GM19035 (cell line): ENCODE measurements at regions not wholly inside any gene's neighbourhood (a gene's known extent, or its start where the extent isn't known, plus 50 kb on each side); places are given as distances from the start of the nearest gene placed in this dataset.

Source experiments
- ATAC-seq: cut with Tn5 transposase; IDR thresholded peaks from one replicate; pipeline ENCODE4 v1.9.1; 2021; ENCODE audit not compliant: unreplicated experiment

DNA sequence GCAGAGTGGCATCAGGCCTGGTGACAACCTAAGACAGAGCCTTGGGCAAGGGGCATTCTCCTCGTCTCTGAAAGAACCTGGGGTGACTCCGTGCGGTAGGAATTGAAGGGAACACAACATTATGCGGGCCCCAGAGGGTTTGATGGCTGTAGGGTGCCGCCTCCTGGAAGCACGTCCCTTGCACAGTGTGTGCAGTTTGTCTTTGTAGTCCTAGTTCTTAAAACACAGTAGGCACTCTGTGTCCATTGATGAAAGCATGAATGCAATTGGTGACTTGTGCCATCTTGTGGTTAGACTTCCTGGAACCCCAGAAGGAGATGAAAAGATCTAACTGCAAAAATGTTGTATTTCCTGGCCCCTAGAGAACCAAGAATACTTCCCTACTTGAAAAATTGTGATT, 279.8 kb downstream of the UTP18 start:
- ATAC-seq: no peak

DNA sequence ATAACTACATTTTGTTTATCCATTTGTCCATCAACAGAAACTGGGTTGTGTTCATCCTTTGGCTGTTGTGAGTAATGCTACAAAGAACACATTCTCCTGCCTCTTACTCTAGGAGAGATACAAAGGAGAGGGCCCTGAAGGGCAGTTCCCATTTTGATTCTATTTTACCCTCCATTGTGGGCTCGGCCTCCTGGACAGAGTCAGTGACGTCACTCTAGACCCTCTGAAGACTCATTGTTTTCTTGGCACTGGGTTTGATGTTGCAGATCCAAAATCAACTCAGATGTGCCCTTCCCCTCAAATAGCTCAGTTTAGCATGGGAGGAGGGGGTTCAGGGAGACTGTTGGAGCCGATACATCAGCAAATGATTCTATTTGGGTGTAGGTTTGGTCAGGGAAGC, 280.9 kb downstream of the UTP18 start:
- no peak for ATAC-seq

DNA sequence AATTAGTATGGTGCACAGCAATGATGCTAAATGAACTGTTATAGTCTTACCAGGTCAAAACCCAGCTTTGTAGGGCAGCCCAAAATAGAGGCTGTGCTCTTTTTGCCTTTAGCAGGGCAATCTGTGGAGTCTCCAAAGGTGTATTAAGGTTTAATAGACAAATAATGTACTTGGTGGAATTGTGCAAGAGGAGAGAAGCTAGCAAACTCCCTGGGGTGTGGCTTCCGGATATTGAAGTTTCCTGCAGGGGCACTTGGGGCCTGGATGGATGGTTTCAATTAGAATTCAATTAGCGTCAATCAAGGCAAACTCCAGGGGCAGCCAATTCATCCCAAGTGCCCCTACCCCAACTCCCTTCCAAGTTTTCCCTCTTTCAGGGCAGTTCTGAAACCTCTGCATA, 285.8 kb downstream of the UTP18 start:
- no peak for ATAC-seq

DNA sequence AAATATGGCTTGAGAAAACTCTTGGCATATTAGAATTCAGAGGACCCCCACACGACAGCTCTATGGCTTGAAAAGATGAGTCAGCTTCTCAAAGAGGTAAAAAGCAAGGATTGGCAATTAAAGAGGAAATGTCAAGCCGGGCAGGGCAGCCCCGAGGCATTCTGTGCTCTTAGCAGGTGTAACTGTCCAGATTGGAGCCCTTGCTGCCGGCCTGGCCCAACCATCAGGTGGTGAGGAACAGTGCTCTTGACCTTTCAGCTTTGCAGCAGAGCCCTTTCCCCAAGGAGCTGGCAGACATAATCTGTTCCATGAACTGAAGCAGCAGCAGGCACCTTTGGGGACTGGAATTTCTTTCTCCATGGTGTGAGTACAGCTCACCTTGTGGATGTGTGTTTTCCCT, 287.8 kb downstream of the UTP18 start:
- ATAC-seq: no peak

DNA sequence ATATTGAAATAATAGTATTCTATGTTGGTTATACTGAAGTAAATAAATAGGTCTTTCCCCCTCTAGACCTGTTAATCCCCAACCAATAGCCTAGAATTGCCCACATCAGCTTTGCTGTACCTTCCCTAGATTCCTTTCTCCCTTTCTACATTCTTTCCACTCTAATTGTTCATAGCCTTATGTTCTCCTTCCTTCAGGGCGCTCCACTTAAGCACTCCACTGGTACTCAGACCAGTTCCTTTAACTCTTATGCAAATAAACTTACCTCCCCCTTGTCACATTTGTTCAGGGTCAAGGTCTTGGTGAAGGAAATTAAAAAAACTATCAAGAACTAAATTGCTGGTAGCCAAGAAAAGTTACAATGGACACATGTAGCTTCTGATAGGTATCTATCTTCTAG, 294.8 kb downstream of the UTP18 start:
- ATAC-seq: no peak

DNA sequence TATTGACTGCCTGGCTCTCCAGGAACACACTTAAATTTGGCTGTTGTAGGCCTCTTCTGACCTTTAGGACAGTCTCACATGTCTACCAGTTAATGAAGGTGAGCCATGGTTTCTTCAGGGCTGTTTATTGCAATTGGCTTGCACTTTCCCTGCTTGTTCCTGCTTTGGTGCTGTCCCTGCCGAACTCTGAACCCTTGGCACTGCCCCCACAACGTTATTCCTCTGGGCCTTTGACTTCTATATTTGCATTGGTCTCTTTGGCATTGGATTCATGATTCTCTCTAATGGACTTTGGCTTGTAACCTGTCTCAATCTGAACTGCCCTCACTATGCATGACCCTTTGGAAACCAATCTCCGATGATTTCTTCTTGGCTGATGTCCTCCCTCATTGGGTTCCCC, 299.4 kb downstream of the UTP18 start:
- no peak for ATAC-seq

DNA sequence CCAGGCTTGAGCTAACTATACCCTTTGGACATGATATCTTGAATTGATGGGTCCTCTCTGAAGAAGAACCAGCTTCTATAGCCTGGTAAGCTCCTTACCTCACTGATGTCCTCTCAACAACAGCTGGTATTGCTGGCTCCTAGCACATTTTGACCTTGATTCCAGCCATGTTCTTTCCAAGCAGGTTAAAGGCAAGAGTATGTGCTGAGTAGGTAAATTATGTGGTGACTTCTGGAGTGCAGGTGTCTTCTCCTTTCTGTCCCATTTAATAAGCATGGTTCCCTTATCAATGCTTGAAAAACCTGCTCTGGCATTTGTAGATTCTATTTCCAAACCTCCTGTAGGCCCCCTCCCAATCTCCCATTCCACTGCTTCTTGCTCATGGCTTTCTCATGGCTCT, 300.1 kb downstream of the UTP18 start:
- no peak for ATAC-seq

DNA sequence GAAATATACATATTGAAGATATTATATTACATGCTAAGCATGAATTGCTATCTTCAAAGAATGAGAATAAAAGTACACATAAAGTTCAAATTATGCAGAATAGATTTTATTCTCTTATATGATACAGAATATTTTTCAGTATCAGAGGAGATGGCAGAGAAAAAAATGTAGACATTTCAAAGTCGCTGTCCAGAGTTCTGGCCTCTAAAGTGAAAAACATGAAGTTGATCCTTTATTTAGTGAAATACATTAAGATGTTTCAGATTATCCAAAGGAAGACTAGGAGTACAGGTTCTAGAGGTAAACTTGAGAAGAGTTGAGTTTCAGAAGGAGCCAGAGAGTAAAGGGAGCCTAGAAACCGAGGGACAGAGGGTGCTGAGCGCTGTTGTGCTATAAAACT, 303.6 kb downstream of the UTP18 start:
- ATAC-seq: no peak

DNA sequence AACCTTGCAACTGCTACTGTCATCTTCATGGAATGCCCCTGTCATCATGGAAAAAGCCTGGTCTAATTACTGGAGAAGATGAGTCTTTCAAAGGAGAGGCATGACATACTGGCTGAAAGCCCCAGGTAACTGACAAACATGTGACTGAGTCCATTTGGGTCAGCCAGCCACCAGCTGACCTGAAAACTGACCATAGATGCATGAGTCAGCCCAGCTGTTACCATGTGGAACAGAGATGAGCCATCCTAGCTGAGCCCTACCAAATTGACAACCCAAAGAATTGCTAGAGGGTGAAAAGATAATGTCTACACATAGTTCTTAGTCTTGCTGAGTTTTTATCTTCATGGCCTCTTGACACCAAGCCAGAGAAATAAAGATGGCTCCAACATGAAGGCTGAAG, 311.8 kb downstream of the UTP18 start:
- no peak for ATAC-seq
